ENCODE measurements at regions not wholly inside any gene's neighbourhood (a gene's known extent, or its start where the extent isn't known, plus 50 kb on each side); places are given as distances from the start of the nearest gene placed in this dataset.

GRCh38 chr6:156347246-156347645 lies 429.9 kb upstream of the ARID1B start:
- no peak for DNase-seq

GRCh38 chr6:156345700-156346099 lies 431.5 kb upstream of the ARID1B start:
- no peak for DNase-seq

- DNase-seq: no peak
Measured at GRCh38 chr6:156344491-156344890, 432.7 kb upstream of the ARID1B start.

- no peak for DNase-seq
Measured at GRCh38 chr6:156337801-156338200, 439.4 kb upstream of the ARID1B start.

GRCh38 chr6:156336733-156337132 lies 440.4 kb upstream of the ARID1B start:
- DNase-seq: no peak

- DNase-seq: no peak
Measured at GRCh38 chr6:156336089-156336488, 441.1 kb upstream of the ARID1B start.

GRCh38 chr6:156334966-156335365 lies 442.2 kb upstream of the ARID1B start:
- no peak for DNase-seq

GRCh38 chr6:156319707-156320106 lies 457.5 kb upstream of the ARID1B start:
- no peak for DNase-seq

GRCh38 chr6:156316583-156317125 lies 460.5 kb upstream of the ARID1B start:
- no peak for DNase-seq

- no peak for DNase-seq
Measured at GRCh38 chr6:156315146-156315545, 462.0 kb upstream of the ARID1B start.

GRCh38 chr6:156313037-156313436 lies 464.1 kb upstream of the ARID1B start:
- no peak for DNase-seq

- DNase-seq: no peak
Measured at GRCh38 chr6:156311291-156311690, 465.9 kb upstream of the ARID1B start.

- DNase-seq: no peak
Measured at GRCh38 chr6:156310701-156311100, 466.5 kb upstream of the ARID1B start.

GRCh38 chr6:156309017-156309416 lies 468.2 kb upstream of the ARID1B start:
- no peak for DNase-seq

- DNase-seq: no peak
Measured at GRCh38 chr6:156308604-156309003, 468.6 kb upstream of the ARID1B start.

GRCh38 chr6:156306531-156306930 lies 470.6 kb upstream of the ARID1B start:
- no peak for DNase-seq

- DNase-seq: no peak
Measured at GRCh38 chr6:156283091-156283490, 494.1 kb upstream of the ARID1B start.

- no peak for DNase-seq
Measured at GRCh38 chr6:156282087-156282486, 495.1 kb upstream of the ARID1B start.

- DNase-seq: no peak
Measured at GRCh38 chr6:156281266-156281665, 495.9 kb upstream of the ARID1B start.

- no peak for DNase-seq
Measured at GRCh38 chr6:156280065-156280464, 497.1 kb upstream of the ARID1B start.

- no peak for DNase-seq
Measured at GRCh38 chr6:156279261-156279969, 497.8 kb upstream of the ARID1B start.

- DNase-seq: no peak
Measured at GRCh38 chr6:156273065-156273711, 504.0 kb upstream of the ARID1B start.

GRCh38 chr6:156269751-156270369 lies 507.3 kb upstream of the ARID1B start:
- DNase-seq: peak; percentile 12 to 42

GRCh38 chr6:156268849-156269248 lies 508.3 kb upstream of the ARID1B start:
- no peak for DNase-seq
